ENCODE measurements at regions not wholly inside any gene's neighbourhood (a gene's known extent, or its start where the extent isn't known, plus 50 kb on each side); places are given as distances from the start of the nearest gene placed in this dataset.

DNA sequence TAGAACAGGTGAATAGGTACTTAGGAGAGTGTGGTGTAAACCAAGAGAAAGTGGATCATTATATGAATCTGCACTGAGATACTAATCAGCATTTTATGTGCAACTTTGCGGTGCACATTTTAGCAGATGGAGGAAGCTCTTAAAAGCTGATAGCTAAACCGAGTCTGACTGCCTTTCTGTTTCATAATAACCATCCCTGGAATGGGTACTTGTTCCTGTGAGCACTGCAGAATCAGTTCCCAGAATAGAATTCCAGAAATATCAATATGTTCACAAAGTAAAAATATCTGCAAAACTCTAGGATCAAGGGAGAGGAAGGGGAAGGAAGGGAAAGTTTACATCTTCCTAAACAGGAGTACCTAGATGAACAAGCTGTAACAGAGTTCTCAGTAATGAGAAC is 432.2 kb upstream of the HNRNPA3 start:
- ChIA-PET CTCF (no interaction called here), POLR2A (no interaction called here)
- Mint-ChIP-seq H3K36me3 (no peaks in the 10 kb centered on the region), H3K27ac (no peak overlapping the region), H3K27me3 (ENCODE audit: low read depth) (no peaks in the 10 kb centered on the region), H3K4me3 (no peak overlapping the region), H3K4me1 (peaks cover 4% of the 10 kb centered on the region), H3K9me3 (peaks cover 5% of the 10 kb centered on the region; the same call in 1 of the 2 replicates)
- DNase-seq (ENCODE audit: low spot score) (no peak), ATAC-seq (no peak)
- TF ChIP-seq ZNF396 (CRISPR knock-in tag; IDR thresholded peaks at IDR 0.05; ENCODE audit: borderline replicate concordance) (no peak), SOX15 (CRISPR knock-in tag; IDR thresholded peaks at IDR 0.05) (no peak)
- TF ChIP-seq, protein P1, sequence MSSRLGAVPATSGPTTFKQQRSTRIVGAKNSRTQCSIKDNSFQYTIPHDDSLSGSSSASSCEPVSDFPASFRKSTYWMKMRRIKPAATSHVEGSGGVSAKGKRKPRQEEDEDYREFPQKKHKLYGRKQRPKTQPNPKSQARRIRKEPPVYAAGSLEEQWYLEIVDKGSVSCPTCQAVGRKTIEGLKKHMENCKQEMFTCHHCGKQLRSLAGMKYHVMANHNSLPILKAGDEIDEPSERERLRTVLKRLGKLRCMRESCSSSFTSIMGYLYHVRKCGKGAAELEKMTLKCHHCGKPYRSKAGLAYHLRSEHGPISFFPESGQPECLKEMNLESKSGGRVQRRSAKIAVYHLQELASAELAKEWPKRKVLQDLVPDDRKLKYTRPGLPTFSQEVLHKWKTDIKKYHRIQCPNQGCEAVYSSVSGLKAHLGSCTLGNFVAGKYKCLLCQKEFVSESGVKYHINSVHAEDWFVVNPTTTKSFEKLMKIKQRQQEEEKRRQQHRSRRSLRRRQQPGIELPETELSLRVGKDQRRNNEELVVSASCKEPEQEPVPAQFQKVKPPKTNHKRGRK (CRISPR knock-in tag; IDR thresholded peaks at IDR 0.05; ENCODE audit: borderline replicate concordance) = no peak
- TF ChIP-seq, protein P2, sequence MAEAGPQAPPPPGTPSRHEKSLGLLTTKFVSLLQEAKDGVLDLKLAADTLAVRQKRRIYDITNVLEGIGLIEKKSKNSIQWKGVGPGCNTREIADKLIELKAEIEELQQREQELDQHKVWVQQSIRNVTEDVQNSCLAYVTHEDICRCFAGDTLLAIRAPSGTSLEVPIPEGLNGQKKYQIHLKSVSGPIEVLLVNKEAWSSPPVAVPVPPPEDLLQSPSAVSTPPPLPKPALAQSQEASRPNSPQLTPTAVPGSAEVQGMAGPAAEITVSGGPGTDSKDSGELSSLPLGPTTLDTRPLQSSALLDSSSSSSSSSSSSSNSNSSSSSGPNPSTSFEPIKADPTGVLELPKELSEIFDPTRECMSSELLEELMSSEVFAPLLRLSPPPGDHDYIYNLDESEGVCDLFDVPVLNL (CRISPR knock-in tag; IDR thresholded peaks at IDR 0.05; ENCODE audit: borderline replicate concordance, low read depth) = no peak

DNA sequence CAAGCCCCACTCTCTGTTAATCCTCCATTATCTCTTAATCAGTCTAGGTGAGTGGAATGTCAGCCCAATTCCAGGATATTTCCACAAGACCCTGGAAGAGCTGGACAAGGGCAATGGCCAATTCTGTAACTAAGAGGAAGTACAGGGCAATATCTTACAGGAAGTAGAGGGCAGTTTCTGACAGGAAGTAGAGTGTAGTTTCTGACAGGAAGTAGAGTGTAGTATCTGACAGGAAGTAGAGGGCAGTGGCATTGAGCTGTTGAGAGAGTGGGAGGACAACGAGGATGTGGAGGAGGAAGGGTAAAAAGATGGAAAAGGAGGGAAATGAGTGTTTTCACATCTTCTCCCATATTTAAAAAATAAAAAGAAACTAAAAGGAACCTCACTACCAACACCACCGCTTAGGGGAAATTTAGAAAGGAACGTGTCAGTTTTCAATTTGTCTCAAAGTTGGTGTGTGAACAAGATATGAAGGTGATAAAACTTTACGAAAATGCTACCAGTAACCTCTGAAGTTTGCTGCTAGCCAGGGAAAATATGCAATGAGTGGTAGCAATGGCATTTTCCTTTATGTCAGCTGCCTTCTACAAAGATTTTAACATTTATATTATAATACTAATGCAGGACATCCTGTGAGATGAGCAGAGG is 430.9 kb upstream of the HNRNPA3 start:
- H3K36me3 Mint-ChIP-seq = no peaks in the 10 kb centered on the region
- DNase-seq (ENCODE audit: low spot score) (no peak), ATAC-seq (no peak)
- no peak for TF ChIP-seq RORB (CRISPR knock-in tag; IDR thresholded peaks at IDR 0.05)
- no peak for TF ChIP-seq SP1 (CRISPR knock-in tag; conservative IDR thresholded peaks at IDR 0.05)
- TF ChIP-seq JAZF1 (CRISPR knock-in tag; IDR thresholded peaks at IDR 0.05) = no peak
- no peak for TF ChIP-seq SMAD4 (CRISPR knock-in tag; IDR thresholded peaks at IDR 0.05)
- TF ChIP-seq KAT7 (CRISPR knock-in tag; IDR thresholded peaks at IDR 0.05; ENCODE audit: borderline replicate concordance) = no peak
- TF ChIP-seq TCF7 (CRISPR knock-in tag; IDR thresholded peaks at IDR 0.05; ENCODE audit: low read depth) = no peak
- TF ChIP-seq, protein P3, sequence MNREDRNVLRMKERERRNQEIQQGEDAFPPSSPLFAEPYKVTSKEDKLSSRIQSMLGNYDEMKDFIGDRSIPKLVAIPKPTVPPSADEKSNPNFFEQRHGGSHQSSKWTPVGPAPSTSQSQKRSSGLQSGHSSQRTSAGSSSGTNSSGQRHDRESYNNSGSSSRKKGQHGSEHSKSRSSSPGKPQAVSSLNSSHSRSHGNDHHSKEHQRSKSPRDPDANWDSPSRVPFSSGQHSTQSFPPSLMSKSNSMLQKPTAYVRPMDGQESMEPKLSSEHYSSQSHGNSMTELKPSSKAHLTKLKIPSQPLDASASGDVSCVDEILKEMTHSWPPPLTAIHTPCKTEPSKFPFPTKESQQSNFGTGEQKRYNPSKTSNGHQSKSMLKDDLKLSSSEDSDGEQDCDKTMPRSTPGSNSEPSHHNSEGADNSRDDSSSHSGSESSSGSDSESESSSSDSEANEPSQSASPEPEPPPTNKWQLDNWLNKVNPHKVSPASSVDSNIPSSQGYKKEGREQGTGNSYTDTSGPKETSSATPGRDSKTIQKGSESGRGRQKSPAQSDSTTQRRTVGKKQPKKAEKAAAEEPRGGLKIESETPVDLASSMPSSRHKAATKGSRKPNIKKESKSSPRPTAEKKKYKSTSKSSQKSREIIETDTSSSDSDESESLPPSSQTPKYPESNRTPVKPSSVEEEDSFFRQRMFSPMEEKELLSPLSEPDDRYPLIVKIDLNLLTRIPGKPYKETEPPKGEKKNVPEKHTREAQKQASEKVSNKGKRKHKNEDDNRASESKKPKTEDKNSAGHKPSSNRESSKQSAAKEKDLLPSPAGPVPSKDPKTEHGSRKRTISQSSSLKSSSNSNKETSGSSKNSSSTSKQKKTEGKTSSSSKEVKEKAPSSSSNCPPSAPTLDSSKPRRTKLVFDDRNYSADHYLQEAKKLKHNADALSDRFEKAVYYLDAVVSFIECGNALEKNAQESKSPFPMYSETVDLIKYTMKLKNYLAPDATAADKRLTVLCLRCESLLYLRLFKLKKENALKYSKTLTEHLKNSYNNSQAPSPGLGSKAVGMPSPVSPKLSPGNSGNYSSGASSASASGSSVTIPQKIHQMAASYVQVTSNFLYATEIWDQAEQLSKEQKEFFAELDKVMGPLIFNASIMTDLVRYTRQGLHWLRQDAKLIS (CRISPR knock-in tag; IDR thresholded peaks at IDR 0.05; ENCODE audit: borderline replicate concordance) = no peak
- TF ChIP-seq TP53 (CRISPR knock-in tag; IDR thresholded peaks at IDR 0.05) = no peak
- no peak for TF ChIP-seq GRHL2 (CRISPR knock-in tag; IDR thresholded peaks at IDR 0.05; ENCODE audit: insufficient replicate concordance, severe bottlenecking)
- no peak for TF ChIP-seq MYBL2 (CRISPR knock-in tag; IDR thresholded peaks at IDR 0.05)
- TF ChIP-seq, protein P4, sequence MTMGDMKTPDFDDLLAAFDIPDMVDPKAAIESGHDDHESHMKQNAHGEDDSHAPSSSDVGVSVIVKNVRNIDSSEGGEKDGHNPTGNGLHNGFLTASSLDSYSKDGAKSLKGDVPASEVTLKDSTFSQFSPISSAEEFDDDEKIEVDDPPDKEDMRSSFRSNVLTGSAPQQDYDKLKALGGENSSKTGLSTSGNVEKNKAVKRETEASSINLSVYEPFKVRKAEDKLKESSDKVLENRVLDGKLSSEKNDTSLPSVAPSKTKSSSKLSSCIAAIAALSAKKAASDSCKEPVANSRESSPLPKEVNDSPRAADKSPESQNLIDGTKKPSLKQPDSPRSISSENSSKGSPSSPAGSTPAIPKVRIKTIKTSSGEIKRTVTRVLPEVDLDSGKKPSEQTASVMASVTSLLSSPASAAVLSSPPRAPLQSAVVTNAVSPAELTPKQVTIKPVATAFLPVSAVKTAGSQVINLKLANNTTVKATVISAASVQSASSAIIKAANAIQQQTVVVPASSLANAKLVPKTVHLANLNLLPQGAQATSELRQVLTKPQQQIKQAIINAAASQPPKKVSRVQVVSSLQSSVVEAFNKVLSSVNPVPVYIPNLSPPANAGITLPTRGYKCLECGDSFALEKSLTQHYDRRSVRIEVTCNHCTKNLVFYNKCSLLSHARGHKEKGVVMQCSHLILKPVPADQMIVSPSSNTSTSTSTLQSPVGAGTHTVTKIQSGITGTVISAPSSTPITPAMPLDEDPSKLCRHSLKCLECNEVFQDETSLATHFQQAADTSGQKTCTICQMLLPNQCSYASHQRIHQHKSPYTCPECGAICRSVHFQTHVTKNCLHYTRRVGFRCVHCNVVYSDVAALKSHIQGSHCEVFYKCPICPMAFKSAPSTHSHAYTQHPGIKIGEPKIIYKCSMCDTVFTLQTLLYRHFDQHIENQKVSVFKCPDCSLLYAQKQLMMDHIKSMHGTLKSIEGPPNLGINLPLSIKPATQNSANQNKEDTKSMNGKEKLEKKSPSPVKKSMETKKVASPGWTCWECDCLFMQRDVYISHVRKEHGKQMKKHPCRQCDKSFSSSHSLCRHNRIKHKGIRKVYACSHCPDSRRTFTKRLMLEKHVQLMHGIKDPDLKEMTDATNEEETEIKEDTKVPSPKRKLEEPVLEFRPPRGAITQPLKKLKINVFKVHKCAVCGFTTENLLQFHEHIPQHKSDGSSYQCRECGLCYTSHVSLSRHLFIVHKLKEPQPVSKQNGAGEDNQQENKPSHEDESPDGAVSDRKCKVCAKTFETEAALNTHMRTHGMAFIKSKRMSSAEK (CRISPR knock-in tag; IDR thresholded peaks at IDR 0.05; ENCODE audit: borderline replicate concordance) = no peak
- no peak overlapping the region for H3K4me3 Mint-ChIP-seq
- H3K27ac Mint-ChIP-seq = no peak overlapping the region
- H3K4me1 Mint-ChIP-seq = peaks cover 4% of the 10 kb centered on the region
- no peaks in the 10 kb centered on the region for H3K27me3 Mint-ChIP-seq (ENCODE audit: low read depth)
- POLR2A ChIA-PET = no interaction called here
- H3K9me3 Mint-ChIP-seq = peaks cover 8% of the 10 kb centered on the region
- CTCF ChIA-PET = no interaction called here

Measured in WTC11 (cell line).